ENCODE measurements at regions not wholly inside any gene's neighbourhood (a gene's known extent, or its start where the extent isn't known, plus 50 kb on each side); places are given as distances from the start of the nearest gene placed in this dataset.

GRCh38 chr21:35565204-35565611, 495.1 kb downstream of the SETD4 start:
- peak overlapping the region; percentile 47 for H3K9ac ChIP-seq

DNA sequence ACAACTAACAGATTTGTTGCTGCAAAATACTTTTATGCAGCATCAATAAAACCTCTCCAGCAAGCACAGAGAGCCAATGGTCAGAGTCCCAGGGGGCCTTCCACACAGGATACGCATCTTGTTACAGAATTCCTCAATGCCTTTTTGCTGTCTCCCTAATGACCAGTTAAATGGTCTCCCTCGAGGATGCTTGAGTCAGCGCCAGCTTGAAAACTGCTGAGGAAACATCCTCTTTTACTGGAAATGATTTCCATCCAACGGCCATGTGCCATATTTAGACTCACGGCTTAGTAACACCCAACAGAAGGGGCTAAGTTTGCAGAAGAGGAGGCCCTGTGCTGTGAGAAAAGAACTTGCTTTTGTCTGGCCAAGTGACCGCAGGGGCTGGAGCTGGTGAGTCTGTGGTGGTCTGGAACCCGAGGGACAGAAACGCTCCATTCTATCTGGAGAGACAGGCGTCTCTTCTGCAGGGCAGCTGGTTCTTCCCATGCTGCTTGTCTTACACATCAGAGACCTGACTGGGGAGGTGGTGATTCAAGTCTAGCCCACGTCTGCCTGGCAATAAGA, 496.4 kb downstream of the SETD4 start:
- H3K9ac ChIP-seq: peak overlapping the region; percentile 47
- peak overlapping the region; percentile 68 for H3K27ac ChIP-seq
- no peaks in the 10 kb centered on the region for H3K9me2 ChIP-seq (ENCODE audit: insufficient read depth)
- WGBS, 2 experiments (ENCODE audit: low coverage in 1 of 2, low lambda C conversion rate in 2 of 2, missing lambda C conversion rate in 2 of 2): 27 to 37% methylated on average over 10 of the region's 10 CpGs
- no peaks in the 10 kb centered on the region for H3K27me3 ChIP-seq (replicated peaks; ENCODE audit: insufficient read depth)
- peaks cover 34% of the 10 kb centered on the region for H3F3A ChIP-seq (ENCODE audit: insufficient read depth)
- H4K20me1 ChIP-seq (ENCODE audit: insufficient read depth): no peaks in the 10 kb centered on the region
- no peak overlapping the region; the same call in 1 of the 2 replicates for H3K4me3 ChIP-seq
- H3K4me1 ChIP-seq (ENCODE audit: insufficient read depth): peaks cover 39% of the 10 kb centered on the region
- peak; percentile 94 for DNase-seq
- H3K4me2 ChIP-seq (ENCODE audit: unreplicated experiment): peak overlapping the region; percentile 56
- in situ Hi-C loops (cut with MboI): no loop called here
- no peak overlapping the region for H2AFZ ChIP-seq
- H3K36me3 ChIP-seq (ENCODE audit: low read depth): no peaks in the 10 kb centered on the region
- H3K79me2 ChIP-seq (ENCODE audit: insufficient read depth): no peaks in the 10 kb centered on the region
- H3K9me3 ChIP-seq (ENCODE audit: low read depth): no peaks in the 10 kb centered on the region
- TF ChIP-seq EZH2 (IDR thresholded peaks at IDR 0.05; ENCODE audit: insufficient read depth, poor library complexity, severe bottlenecking) (no peak), EZH2phosphoT487 (IDR thresholded peaks at IDR 0.05; ENCODE audit: insufficient read depth, low read depth) (0 out of 2 replicates have a peak, but pooled peaks have one; percentile 58)

More at GRCh38 chr21:35565204-35565611, 495.1 kb downstream of the SETD4 start:
- peak; percentile 94 for DNase-seq
- no peaks in the 10 kb centered on the region for H3K9me2 ChIP-seq (ENCODE audit: insufficient read depth)
- H3K27ac ChIP-seq: peak overlapping the region; percentile 68
- H3K79me2 ChIP-seq (ENCODE audit: insufficient read depth): no peaks in the 10 kb centered on the region
- H3K4me3 ChIP-seq: peak overlapping the region; percentile 12; the same call in 1 of the 2 replicates
- H3K27me3 ChIP-seq (replicated peaks; ENCODE audit: insufficient read depth): no peaks in the 10 kb centered on the region
- no peaks in the 10 kb centered on the region for H4K20me1 ChIP-seq (ENCODE audit: insufficient read depth)
- WGBS, 2 experiments (ENCODE audit: low coverage in 1 of 2, low lambda C conversion rate in 2 of 2, missing lambda C conversion rate in 2 of 2): 18 to 22% methylated on average over 5 of the region's 5 CpGs
- H3K4me2 ChIP-seq (ENCODE audit: unreplicated experiment): peak overlapping the region; percentile 56
- in situ Hi-C loops (cut with MboI): no loop called here
- H2AFZ ChIP-seq: peak overlapping the region; percentile 27
- H3K4me1 ChIP-seq (ENCODE audit: insufficient read depth): peaks cover 29% of the 10 kb centered on the region
- no peaks in the 10 kb centered on the region for H3K9me3 ChIP-seq (ENCODE audit: low read depth)
- no peak for TF ChIP-seq EZH2 (IDR thresholded peaks at IDR 0.05; ENCODE audit: insufficient read depth, poor library complexity, severe bottlenecking)
- TF ChIP-seq EZH2phosphoT487 (IDR thresholded peaks at IDR 0.05; ENCODE audit: insufficient read depth, low read depth): no peak
- H3K36me3 ChIP-seq (ENCODE audit: low read depth): no peaks in the 10 kb centered on the region
- H3F3A ChIP-seq (ENCODE audit: insufficient read depth): peaks cover 23% of the 10 kb centered on the region

DNA sequence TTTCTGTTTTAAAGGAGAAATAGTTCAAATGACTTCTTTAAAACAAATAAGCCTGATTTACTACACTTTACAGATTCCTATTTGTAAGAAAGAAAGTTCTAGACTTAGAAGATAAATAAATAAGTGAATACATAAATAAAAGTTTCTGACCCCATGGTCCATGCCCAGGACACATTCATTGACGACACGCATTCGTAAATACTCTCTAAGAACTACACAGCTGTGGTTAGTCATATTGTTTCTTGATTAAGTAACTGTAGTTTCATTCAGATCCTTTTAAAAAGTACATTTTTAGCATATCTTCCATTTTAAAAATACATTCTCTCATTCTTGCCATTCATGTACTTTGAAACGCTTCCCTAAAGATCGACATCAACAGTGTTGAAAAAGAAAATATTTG, 497.4 kb downstream of the SETD4 start:
- no peaks in the 10 kb centered on the region for H3K79me2 ChIP-seq (ENCODE audit: insufficient read depth)
- H3K36me3 ChIP-seq (ENCODE audit: low read depth): no peaks in the 10 kb centered on the region
- no peak for DNase-seq
- H3K9me3 ChIP-seq (ENCODE audit: low read depth): no peaks in the 10 kb centered on the region
- TF ChIP-seq EZH2 (IDR thresholded peaks at IDR 0.05; ENCODE audit: insufficient read depth, poor library complexity, severe bottlenecking): no peak
- TF ChIP-seq EZH2phosphoT487 (IDR thresholded peaks at IDR 0.05; ENCODE audit: insufficient read depth, low read depth): no peak
- H3K27me3 ChIP-seq (replicated peaks; ENCODE audit: insufficient read depth): no peaks in the 10 kb centered on the region
- H3F3A ChIP-seq (ENCODE audit: insufficient read depth): peaks cover 42% of the 10 kb centered on the region
- no peaks in the 10 kb centered on the region for H4K20me1 ChIP-seq (ENCODE audit: insufficient read depth)
- WGBS, 2 experiments (ENCODE audit: low coverage in 1 of 2, low lambda C conversion rate in 2 of 2, missing lambda C conversion rate in 2 of 2): 96% methylated on average over 5 of the region's 5 CpGs
- no peak overlapping the region for H2AFZ ChIP-seq
- no peaks in the 10 kb centered on the region for H3K9me2 ChIP-seq (ENCODE audit: insufficient read depth)
- peaks cover 44% of the 10 kb centered on the region for H3K4me1 ChIP-seq (ENCODE audit: insufficient read depth)
- H3K4me2 ChIP-seq (ENCODE audit: unreplicated experiment): no peak overlapping the region
- no peak overlapping the region for H3K4me3 ChIP-seq
- no peak overlapping the region for H3K27ac ChIP-seq
- H3K9ac ChIP-seq: no peak overlapping the region
- in situ Hi-C loops (cut with MboI): no loop called here

DNA sequence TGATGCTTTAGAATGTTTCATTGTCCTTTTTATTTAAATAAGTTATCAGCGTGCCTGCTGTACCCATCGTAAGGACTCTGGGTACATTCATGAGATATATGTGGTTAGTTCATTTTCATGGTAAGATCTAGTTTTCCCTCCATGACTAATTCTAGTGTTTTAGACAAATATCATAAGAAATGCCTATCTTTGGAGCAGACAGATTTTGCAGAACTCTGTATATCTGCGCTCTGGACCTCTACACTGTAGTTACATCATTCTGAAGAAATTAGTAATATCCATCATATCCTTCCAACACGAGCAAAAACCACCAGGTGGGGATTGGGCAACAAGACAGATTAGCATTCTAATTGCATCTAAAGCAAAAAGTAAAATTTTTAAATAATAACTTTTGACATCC, 499.2 kb downstream of the SETD4 start:
- H3K9me3 ChIP-seq (ENCODE audit: low read depth): no peaks in the 10 kb centered on the region
- H2AFZ ChIP-seq: no peak overlapping the region
- H3K27me3 ChIP-seq (replicated peaks; ENCODE audit: insufficient read depth): no peaks in the 10 kb centered on the region
- WGBS, 2 experiments (ENCODE audit: low coverage in 1 of 2, low lambda C conversion rate in 2 of 2, missing lambda C conversion rate in 2 of 2): 92 to 93% methylated on average over 4 of the region's 4 CpGs
- no peak overlapping the region for H3K4me3 ChIP-seq
- no peaks in the 10 kb centered on the region for H3K79me2 ChIP-seq (ENCODE audit: insufficient read depth)
- no peaks in the 10 kb centered on the region for H3K36me3 ChIP-seq (ENCODE audit: low read depth)
- peaks cover 44% of the 10 kb centered on the region for H3K4me1 ChIP-seq (ENCODE audit: insufficient read depth)
- H3K9ac ChIP-seq: no peak overlapping the region
- H3F3A ChIP-seq (ENCODE audit: insufficient read depth): peaks cover 42% of the 10 kb centered on the region
- TF ChIP-seq EZH2phosphoT487 (IDR thresholded peaks at IDR 0.05; ENCODE audit: insufficient read depth, low read depth) (no peak), EZH2 (IDR thresholded peaks at IDR 0.05; ENCODE audit: insufficient read depth, poor library complexity, severe bottlenecking) (no peak)
- no peaks in the 10 kb centered on the region for H3K9me2 ChIP-seq (ENCODE audit: insufficient read depth)
- H4K20me1 ChIP-seq (ENCODE audit: insufficient read depth): no peaks in the 10 kb centered on the region
- no peak overlapping the region for H3K27ac ChIP-seq
- DNase-seq: no peak
- in situ Hi-C loops (cut with MboI): no loop called here
- H3K4me2 ChIP-seq (ENCODE audit: unreplicated experiment): no peak overlapping the region
